Posterior cingulate gyrus (tissue), 11 donors: ENCODE measurements at regions not wholly inside any gene's neighbourhood (a gene's known extent, or its start where the extent isn't known, plus 50 kb on each side); places are given as distances from the start of the nearest gene placed in this dataset.
"Not testable (repeated sequence)": the region's sequence is repeated elsewhere in the genome, so short reads cannot be mapped to it uniquely, and the experiment has no call there.

Source experiments
- DNase-seq, 10 donors: peaks; one replicate each; pipeline versions ENCODE4 v3.0.0 to v3.0.0-alpha.2; 2020 to 2021; ENCODE audit warnings: mixed read lengths in 3 of 10
- intact Hi-C: fragments of 100-400 bp; cut with DNase I; formaldehyde crosslinking; loops from one replicate; pipeline ENCODE4 v1.15.1; 2023

- DNase-seq: no peak
- intact Hi-C loops: no loop called here
Measured at GRCh38 chr6:33898771-33899170, 95.0 kb upstream of the MLN start.

DNA sequence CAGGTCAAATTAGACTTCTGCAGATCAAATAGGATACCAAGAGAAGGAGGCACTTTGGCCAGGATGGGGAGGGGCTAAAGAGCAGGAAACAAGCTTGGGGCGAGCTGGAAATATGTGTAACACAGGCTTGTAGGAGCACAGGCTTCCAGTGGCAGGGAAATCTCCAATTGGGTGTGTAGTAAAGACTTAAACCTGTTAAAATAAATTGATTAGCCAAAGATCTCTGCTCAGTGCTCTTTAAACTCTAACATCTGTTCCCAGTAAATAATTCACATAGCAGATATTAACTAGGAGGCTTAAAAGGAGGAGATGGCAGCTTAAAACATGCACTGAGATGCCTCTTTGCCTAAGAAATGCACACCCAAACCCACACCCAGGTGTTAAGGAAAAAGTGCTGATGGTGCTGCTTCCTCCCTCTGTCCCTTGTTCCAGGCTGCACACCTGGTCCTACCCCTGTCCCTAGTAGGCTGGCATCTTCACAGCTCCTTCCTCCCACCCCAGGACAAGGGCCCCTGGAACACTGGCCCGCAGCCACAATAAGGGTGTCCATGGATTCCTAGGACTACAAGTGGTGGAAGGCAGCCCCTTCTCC is 93.5 kb upstream of the MLN start:
- intact Hi-C loops: no loop called here
- no peak for DNase-seq

DNA sequence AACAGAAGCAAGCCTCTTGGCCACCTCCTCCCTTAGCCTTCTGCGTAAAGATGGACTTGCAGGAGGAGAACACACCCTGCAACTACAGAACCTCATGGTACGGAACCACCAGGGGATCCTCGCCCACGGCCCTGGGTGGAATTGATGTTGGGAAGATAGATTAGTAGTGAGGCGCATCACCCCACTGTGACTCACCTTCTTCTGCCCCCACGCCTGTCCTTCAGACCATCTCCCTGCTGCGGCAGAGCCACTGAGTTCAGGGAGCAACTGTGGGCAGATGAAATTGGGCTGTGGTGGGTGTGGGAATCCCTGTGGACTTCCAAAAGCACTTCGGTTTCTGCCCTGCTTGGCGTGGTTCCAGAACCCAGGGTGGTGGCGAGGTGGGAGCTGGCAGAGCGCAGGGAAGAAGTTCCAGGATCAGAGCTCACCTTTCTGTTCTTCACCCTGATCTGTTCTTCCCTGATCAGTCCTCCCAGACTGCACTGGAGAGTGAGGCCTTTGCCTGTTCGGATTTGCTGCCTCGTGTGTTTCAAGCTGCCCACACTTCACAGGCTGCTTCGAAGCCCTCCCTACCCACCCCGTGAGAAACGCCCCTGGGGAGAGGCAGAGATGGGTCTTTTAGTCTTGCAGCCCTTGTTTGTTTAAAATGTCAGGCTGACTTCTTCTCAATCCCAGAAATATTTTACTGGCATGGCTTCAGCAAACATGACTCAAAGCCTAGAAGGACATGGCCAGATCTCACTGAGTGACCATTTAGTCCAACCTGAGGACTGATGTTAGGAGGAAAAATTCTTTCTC is 92.8 kb upstream of the MLN start:
- no peak for DNase-seq
- intact Hi-C loops: no loop called here

DNA sequence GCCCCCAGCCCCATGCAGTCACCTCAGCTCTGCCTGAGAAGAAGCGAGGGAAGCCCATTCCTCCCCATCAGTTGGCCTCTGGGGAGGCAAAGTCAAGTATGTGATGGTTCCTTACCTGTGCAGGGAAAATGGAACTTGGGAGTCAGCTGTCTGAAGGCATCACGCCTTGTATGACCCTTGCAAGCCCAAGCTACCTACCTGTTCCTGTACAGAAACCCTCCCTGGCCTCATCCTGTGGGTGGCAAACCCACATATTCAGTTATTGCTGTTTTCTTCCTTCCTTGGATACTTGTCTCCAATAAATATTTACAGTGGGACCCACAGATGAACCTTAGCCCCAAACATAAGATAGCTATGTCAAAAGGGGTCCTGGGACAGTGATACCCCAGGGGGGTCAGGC is 92.2 kb upstream of the MLN start:
- intact Hi-C loops: no loop called here
- DNase-seq: no peak

- intact Hi-C loops: no loop called here
- DNase-seq: no peak
Measured at GRCh38 chr6:33895296-33895695, 91.5 kb upstream of the MLN start.

- no peak for DNase-seq
- intact Hi-C loops: no loop called here
Measured at GRCh38 chr6:33894438-33894837, 90.6 kb upstream of the MLN start.

GRCh38 chr6:33892581-33893346 is 89.0 kb upstream of the MLN start:
- DNase-seq: peak in 1 of 10 donors; percentile 55
- intact Hi-C loops: no loop called here

- intact Hi-C loops: no loop called here
- no peak for DNase-seq
Measured at GRCh38 chr6:33888664-33889200, 84.9 kb upstream of the MLN start.

DNA sequence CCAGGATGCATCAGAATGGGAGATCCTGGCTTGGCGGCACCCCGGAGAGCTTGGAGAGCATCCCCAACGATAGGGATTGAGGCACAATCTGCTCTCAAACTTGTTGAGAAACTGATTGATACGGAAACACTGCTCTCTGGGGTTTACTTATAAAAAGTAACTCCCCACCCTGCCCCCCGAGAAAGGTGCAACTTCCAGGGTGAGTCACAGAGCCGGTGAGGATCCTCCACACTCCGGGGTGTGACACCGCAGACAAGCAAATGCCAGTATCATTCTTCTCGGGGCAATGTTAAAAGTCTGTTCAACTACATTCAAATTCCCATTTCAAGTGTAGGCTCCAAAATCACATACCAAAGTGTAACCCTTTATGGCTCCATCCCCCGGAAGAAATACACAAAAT is 84.4 kb upstream of the MLN start:
- intact Hi-C loops: no loop called here
- no peak for DNase-seq

- intact Hi-C loops: no loop called here
- DNase-seq: no peak
Measured at GRCh38 chr6:33886673-33887144, 82.9 kb upstream of the MLN start.

DNA sequence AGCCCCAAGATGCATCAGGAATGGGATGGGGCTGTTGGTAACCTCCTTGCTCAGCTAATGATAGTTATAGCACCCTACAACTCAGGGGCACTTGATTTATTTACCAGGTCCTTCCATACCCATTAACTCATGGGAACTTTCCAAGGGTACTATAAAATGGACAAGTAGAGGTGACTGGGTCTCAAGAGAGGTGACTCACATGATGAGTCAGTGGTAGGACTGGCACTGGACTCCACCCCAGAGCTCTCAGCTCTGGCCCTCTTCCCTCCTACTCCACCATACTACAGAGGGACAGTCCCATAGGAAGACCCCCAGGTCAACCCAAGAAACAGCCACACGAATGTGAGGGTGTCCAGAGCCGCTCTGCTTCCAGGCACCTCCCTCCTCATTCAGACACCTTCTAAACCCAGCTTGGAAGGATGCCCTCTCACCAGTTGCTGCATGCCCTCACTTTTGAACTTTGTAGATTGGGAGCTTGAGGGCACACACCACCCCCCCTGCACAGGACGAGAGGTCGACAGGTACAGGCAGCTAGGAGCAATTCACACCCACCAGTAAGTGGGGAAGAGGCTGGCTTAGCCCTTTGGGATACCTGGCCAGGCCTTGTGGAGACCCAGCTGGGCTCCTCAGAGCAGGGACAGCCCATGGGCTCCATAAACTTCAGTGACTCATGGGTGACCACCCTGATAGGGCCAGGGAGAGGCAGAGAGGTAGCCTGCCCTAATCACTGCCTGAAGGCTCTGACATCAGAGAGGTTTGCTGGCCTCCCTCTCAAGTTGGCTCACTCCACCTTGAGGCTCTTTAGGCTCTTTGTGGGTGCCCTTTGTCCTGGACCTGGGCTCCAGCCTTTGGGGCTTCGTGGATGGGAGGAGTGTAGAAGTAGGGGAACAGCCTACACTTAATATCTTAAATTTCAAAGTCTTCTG is 81.6 kb upstream of the MLN start:
- no peak for DNase-seq
- intact Hi-C loops: no loop called here

- DNase-seq, intact Hi-C loops: not testable (repeated sequence)
Measured at GRCh38 chr6:33883621-33884020, 79.8 kb upstream of the MLN start.

GRCh38 chr6:33882154-33882553 is 78.4 kb upstream of the MLN start:
- intact Hi-C loops: no loop called here
- no peak for DNase-seq

DNA sequence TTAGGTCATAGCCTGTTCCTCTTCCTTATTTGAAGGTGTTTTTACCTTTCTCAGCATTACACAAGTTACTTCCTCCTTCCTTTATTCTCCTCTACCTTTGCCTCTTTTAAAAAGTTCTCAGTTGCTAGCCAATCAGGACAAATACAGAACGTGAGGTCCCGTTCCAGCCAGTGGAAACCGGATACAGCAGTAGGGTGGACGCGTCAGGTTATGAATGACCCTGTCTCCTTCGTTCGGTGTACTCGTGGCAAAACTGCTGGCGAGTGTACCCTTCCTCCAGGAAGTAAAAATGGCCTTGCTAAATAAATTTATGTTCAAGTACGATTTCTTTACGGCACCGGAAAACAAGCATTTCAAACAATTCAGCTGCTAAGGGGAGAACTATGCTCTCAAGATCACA is 77.0 kb upstream of the MLN start:
- DNase-seq: no peak
- intact Hi-C loops: no loop called here

DNA sequence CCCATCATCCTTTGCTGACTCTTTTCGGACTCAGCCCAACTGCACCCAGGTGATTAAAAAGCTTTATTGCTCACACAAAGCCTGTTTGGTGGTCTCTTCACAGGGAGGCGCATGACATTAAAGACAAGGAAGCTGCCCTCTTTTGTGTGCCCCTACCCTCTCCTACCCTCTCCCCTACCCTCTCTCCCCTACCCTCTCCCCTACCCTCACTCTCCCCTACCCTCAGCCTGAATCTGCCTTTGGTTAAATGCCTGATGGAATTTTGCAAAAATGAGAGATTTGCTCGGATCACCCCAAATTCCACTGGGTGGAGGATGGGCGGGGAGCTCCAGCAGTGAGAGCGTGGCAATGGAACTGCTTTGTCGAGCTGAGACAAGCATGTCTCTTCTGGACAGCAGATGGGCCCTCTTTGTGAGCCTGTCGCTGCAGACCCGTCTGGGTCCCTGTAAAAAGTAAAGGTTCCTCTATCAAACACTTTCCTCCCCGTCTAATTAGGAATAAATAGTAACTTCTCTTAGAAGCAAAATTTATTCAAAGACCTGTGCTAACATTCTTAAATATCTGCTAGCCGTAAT is 76.4 kb upstream of the MLN start:
- DNase-seq: no peak
- intact Hi-C loops: no loop called here

DNA sequence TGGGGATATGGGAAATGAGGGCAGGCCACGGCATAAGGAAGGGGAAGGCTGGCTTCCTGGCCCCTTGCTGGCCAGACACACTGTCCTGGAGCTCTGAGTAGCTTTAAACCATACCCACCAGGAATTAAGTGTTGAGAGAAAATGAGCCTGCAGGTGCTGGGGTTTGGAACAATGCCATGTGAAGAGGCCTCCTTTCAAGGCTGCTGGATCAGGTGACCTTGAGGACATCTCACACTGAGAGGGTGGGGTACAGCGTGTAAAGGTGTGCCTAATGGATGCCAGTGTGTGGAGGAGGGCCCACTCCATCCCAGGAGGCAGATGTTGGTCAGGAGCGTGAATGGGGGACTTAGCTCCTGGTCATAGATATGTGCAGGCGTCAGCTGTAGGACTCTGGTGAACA is 74.8 kb upstream of the MLN start:
- intact Hi-C loops: no loop called here
- peak in 1 of 10 donors; percentile 19 for DNase-seq

DNA sequence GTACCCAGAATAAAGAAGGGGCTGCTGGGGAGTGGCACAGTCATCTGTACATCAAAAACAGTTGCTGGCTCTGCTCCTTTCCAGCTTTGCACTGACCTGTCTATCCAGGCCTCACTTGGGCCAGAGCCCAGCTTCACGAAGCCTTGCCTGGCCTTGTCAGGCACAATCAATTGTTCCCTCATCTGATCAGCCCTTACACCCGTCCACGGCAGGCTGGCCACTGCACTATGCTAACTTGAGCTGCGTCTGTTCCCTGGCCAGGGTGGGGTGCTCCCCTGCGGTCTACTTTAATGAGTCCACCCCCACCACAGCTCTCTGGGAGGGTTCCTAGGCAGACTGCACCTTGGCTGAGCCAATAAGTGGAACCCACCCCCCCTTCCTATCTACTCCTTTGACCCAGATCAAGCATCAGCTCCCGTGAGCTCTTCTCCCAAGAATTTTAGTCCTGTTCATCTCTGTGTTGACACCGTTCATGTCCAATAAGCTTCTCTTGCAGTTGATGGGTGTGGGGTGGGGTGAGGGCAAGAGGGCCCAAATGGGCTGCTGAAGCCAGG is 74.3 kb upstream of the MLN start:
- peak in 1 of 10 donors; percentile 33 for DNase-seq
- intact Hi-C loops: no loop called here

DNA sequence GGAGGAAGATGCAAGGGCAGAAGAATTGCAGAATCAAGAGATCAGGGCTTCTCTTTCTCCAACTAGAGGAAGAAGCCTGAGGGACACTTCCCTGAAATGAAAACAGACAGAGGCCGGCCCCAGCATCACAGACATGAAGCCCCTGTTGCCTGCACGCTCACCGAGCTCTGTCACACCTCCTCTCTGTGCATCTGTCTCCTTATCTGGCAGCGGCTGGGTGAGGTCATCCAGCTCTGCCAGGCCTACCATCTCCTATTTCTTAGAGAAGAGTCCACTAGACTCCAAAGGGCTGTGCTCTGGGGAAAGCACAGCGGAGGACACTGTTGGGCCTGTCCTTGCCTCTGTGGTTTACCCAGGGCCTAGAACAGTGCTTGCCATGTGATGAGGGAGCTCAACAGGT is 71.9 kb upstream of the MLN start:
- intact Hi-C loops: no loop called here
- DNase-seq: no peak

GRCh38 chr6:33875141-33875581 is 71.4 kb upstream of the MLN start:
- intact Hi-C loops: no loop called here

More at GRCh38 chr6:33875141-33875581, 71.4 kb upstream of the MLN start:
- peak in 6 of 10 donors; percentile 22 to 90 (median 56) for DNase-seq
